Progenitor cell of endocrine pancreas (in vitro differentiated cells): ENCODE measurements at regions not wholly inside any gene's neighbourhood (a gene's known extent, or its start where the extent isn't known, plus 50 kb on each side); places are given as distances from the start of the nearest gene placed in this dataset.

ENCODE experiments used
- DNase-seq: peaks from one replicate; pipeline ENCODE4 v3.0.0; 2021; ENCODE audit warnings: low spot score; ENCODE audit not compliant: unreplicated experiment
- H3K27ac Mint-ChIP-seq: 2 replicates; pipeline ENCODE4 v1.8.0; 2021; ENCODE audit warnings: mild to moderate bottlenecking, moderate library complexity, mixed read lengths
- H3K27me3 Mint-ChIP-seq: 2 replicates; pipeline ENCODE4 v1.8.0; 2021; ENCODE audit warnings: mixed read lengths
- H3K36me3 Mint-ChIP-seq: 2 replicates; pipeline ENCODE4 v1.8.0; 2022; ENCODE audit warnings: mixed read lengths; ENCODE audit not compliant: insufficient read depth
- H3K4me1 Mint-ChIP-seq: 2 replicates; pipeline ENCODE4 v1.8.0; 2021; ENCODE audit warnings: low read depth, mixed read lengths
- H3K4me3 Mint-ChIP-seq: 2 replicates; pipeline ENCODE4 v1.8.0; 2021; ENCODE audit warnings: low read depth, mild to moderate bottlenecking, moderate library complexity, mixed read lengths
- H3K9me3 Mint-ChIP-seq: 2 replicates; pipeline ENCODE4 v1.8.0; 2021; ENCODE audit warnings: low read depth, mixed read lengths
- CTCF ChIP-seq: fragments of 200-600 bp; sonication (generic); IDR thresholded peaks from one replicate; pipeline ENCODE4 v1.5.0; 2021; ENCODE audit warnings: antibody characterized with exemption, mild to moderate bottlenecking; ENCODE audit not compliant: unreplicated experiment

DNA sequence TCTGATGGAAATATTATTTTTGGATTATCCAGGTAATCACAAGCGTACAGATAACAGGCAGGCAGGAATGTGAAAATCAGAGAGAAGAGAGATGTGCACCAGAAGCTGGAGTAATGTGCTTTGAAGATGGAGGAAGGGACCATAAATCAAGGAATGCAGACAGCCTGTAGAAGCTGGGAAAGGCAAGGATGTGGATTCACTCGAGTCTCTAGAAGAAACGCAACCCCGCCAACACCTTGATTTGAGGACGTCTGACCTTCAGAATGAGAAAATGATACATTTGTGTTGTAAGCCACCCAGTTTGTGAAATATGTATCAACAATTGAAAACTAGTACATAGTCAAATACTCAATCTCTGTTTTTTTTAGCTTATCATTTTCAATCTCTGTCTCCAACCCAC is 207.6 kb upstream of the MPDZ start:
- Mint-ChIP-seq H3K4me3 (no peak overlapping the region), H3K27ac (no peak overlapping the region), H3K9me3 (no peaks in the 10 kb centered on the region), H3K4me1 (no peaks in the 10 kb centered on the region), H3K36me3 (no peaks in the 10 kb centered on the region), H3K27me3 (no peaks in the 10 kb centered on the region)
- TF ChIP-seq CTCF = no peak
- no peak for DNase-seq

- Mint-ChIP-seq H3K9me3 (no peaks in the 10 kb centered on the region), H3K27me3 (no peaks in the 10 kb centered on the region), H3K36me3 (no peaks in the 10 kb centered on the region), H3K4me3 (no peak overlapping the region), H3K4me1 (no peaks in the 10 kb centered on the region), H3K27ac (no peak overlapping the region)
- no peak for DNase-seq
- TF ChIP-seq CTCF = no peak
Measured at GRCh38 chr9:13485068-13485596, 205.6 kb upstream of the MPDZ start.

DNA sequence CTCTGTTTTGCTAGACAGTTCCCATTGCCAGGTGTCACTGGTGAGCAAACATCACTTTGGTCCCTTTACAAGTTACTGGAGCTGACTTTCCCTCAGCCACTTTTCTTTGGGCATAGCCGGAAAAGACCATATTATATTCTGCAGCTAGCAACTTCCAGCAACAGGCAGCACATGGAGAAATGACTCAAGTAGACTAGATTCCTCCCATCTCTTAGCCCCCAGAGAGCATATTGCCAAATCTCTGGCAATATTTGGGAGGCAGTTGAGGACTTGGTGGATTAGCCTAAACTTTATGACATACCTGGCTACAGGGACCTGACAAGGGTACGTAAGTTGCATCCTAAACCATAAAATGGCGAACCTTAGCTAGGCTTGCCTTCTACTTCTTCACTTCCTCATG is 204.7 kb upstream of the MPDZ start:
- no peak for TF ChIP-seq CTCF
- no peak for DNase-seq
- Mint-ChIP-seq H3K27me3 (no peaks in the 10 kb centered on the region), H3K4me3 (no peak overlapping the region), H3K27ac (no peak overlapping the region), H3K4me1 (peaks cover 1% of the 10 kb centered on the region), H3K9me3 (no peaks in the 10 kb centered on the region), H3K36me3 (no peaks in the 10 kb centered on the region)

DNA sequence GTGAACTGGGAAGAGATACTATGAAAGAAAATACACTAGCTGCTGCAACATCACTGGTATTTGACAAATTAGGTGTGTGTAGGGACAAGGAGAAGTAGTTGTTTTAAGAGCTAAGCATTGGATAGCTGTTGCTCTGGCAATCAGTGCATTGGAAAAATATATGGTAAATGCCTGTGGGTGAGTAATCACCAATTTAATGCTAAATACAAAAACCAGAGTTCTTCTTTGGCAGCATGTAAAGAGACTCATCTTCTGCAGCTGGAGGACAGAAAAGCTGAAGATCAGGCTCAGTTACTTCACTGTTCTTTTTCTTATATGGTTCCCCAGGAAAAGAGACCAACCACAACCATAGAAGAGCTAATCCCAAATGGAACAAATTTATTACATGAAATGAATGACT is 201.8 kb upstream of the MPDZ start:
- Mint-ChIP-seq H3K27me3 (no peaks in the 10 kb centered on the region), H3K4me3 (no peak overlapping the region), H3K36me3 (no peaks in the 10 kb centered on the region), H3K9me3 (peaks cover 4% of the 10 kb centered on the region), H3K27ac (no peak overlapping the region), H3K4me1 (peaks cover 5% of the 10 kb centered on the region)
- DNase-seq = no peak
- no peak for TF ChIP-seq CTCF

- no peaks in the 10 kb centered on the region for H3K36me3 Mint-ChIP-seq
- H3K4me1 Mint-ChIP-seq = peaks cover 5% of the 10 kb centered on the region
- no peak for DNase-seq
- no peaks in the 10 kb centered on the region for H3K27me3 Mint-ChIP-seq
- peaks cover 9% of the 10 kb centered on the region for H3K9me3 Mint-ChIP-seq
- H3K4me3 Mint-ChIP-seq = no peak overlapping the region
- no peak overlapping the region for H3K27ac Mint-ChIP-seq
- TF ChIP-seq CTCF = no peak
Measured at GRCh38 chr9:13480693-13481092, 201.2 kb upstream of the MPDZ start.
